Uterus (tissue), 3 donors: ENCODE measurements at regions not wholly inside any gene's neighbourhood (a gene's known extent, or its start where the extent isn't known, plus 50 kb on each side); places are given as distances from the start of the nearest gene placed in this dataset.
A peak's percentile ranks its signal among the peaks of the same experiment; 100 is the strongest.

ENCODE experiments used
- DNase-seq, 2 donors: peaks; one replicate each; pipeline ENCODE4 v3.0.0-alpha.2; 2019 to 2020
- H3K27ac ChIP-seq, 2 donors: fragments of 200-600 bp; sonication (generic); 1 replicate in 1 of 2; 2 replicates in 1 of 2; pipeline ENCODE4 v1.5.1; 2016 to 2018
- H3K27me3 ChIP-seq, 2 donors: fragments of 200-600 bp; sonication (generic); one replicate each; pipeline ENCODE4 v1.5.1; 2018 to 2019; ENCODE audit warnings: control low read depth in 1 of 2
- H3K36me3 ChIP-seq, 2 donors: fragments of 200-600 bp; sonication (generic); one replicate each; pipeline ENCODE4 v1.5.1; 2019; ENCODE audit warnings: control low read depth in 1 of 2
- H3K4me1 ChIP-seq, 2 donors: fragments of 200-600 bp; sonication (generic); one replicate each; pipeline ENCODE4 v1.5.1; 2018 to 2019; ENCODE audit warnings: control low read depth in 1 of 2
- H3K4me3 ChIP-seq, 2 donors: fragments of 200-600 bp; sonication (generic); 1 replicate in 1 of 2; 2 replicates in 1 of 2; pipeline ENCODE4 v1.5.1; 2018 to 2019; ENCODE audit warnings: mild to moderate bottlenecking in 1 of 2
- H3K9me3 ChIP-seq, 2 donors: fragments of 200-600 bp; sonication (generic); one replicate each; pipeline ENCODE4 v1.5.1; 2019; ENCODE audit warnings: control low read depth in 1 of 2
- CTCF ChIP-seq, 4 experiments: fragments of 200-600 bp in 2 of 4; fragments of 450-650 bp in 2 of 4; sonication (generic) in 2 of 4; IDR thresholded peaks; one replicate each; pipeline ENCODE4 v1.5.1; 2016 to 2019; ENCODE audit warnings: antibody characterized with exemption in 4 of 4, mild to moderate bottlenecking in 2 of 4, moderate library complexity in 1 of 4
- POLR2A ChIP-seq, 2 donors: fragments of 450-650 bp; IDR thresholded peaks; one replicate each; pipeline ENCODE4 v1.6.1; 2016; ENCODE audit warnings: antibody characterized with exemption in 2 of 2, mild to moderate bottlenecking in 1 of 2, moderate library complexity in 1 of 2
- intact Hi-C: fragments of 100-400 bp; cut with DNase I; formaldehyde crosslinking; loops from one replicate; pipeline ENCODE4 v1.15.1; 2023; ENCODE audit warnings: low total_unique reads
- donor health status: DM: yes; HTN: yes; CAD: no.

- H3K36me3 ChIP-seq = no peaks in the 10 kb centered on the region
- no peaks in the 10 kb centered on the region for H3K27me3 ChIP-seq
- no peaks in the 10 kb centered on the region for H3K4me1 ChIP-seq
- peak; percentile 22 to 46 for DNase-seq
- TF ChIP-seq CTCF (IDR thresholded peaks at IDR 0.05) (no peak), POLR2A (IDR thresholded peaks at IDR 0.05) (no peak)
- H3K9me3 ChIP-seq = no peaks in the 10 kb centered on the region
- H3K27ac ChIP-seq = peak overlapping the region in 1 of 2 donors; percentile 37
- H3K4me3 ChIP-seq = no peak overlapping the region
- intact Hi-C loops = no loop called here
These were observed 100.4 kb upstream of the FAM9B start for GRCh38 chrX:9134366-9134765.

- intact Hi-C loops = no loop called here
- Histone ChIP-seq H3K4me3 (no peak overlapping the region), H3K9me3 (no peaks in the 10 kb centered on the region), H3K27ac (no peak overlapping the region), H3K4me1 (no peaks in the 10 kb centered on the region), H3K36me3 (no peaks in the 10 kb centered on the region), H3K27me3 (no peaks in the 10 kb centered on the region)
- TF ChIP-seq POLR2A (IDR thresholded peaks at IDR 0.05) (no peak), CTCF (IDR thresholded peaks at IDR 0.05) (no peak)
- no peak for DNase-seq
These were observed 102.1 kb upstream of the FAM9B start for GRCh38 chrX:9135901-9136510.

- Histone ChIP-seq H3K27ac (no peak overlapping the region), H3K4me1 (no peaks in the 10 kb centered on the region), H3K36me3 (no peaks in the 10 kb centered on the region), H3K9me3 (no peaks in the 10 kb centered on the region), H3K4me3 (no peak overlapping the region), H3K27me3 (no peaks in the 10 kb centered on the region)
- no peak for TF ChIP-seq POLR2A (IDR thresholded peaks at IDR 0.05)
- TF ChIP-seq CTCF (IDR thresholded peaks at IDR 0.05) = no peak
- intact Hi-C loops = no loop called here
- DNase-seq = no peak
These were observed 103.2 kb upstream of the FAM9B start for GRCh38 chrX:9137152-9137551.

GRCh38 chrX:9141496-9141895 is 107.6 kb upstream of the FAM9B start:
- no peak for TF ChIP-seq CTCF (IDR thresholded peaks at IDR 0.05)
- no peaks in the 10 kb centered on the region for H3K9me3 ChIP-seq
- H3K27me3 ChIP-seq = no peaks in the 10 kb centered on the region
- DNase-seq = no peak
- H3K27ac ChIP-seq = peak overlapping the region; percentile 33 to 39
- intact Hi-C loops = no loop called here
- H3K36me3 ChIP-seq = no peaks in the 10 kb centered on the region
- H3K4me1 ChIP-seq = no peaks in the 10 kb centered on the region
- no peak overlapping the region for H3K4me3 ChIP-seq

- peaks cover 4 to 5% of the 10 kb centered on the region in 2 donors for H3K4me1 ChIP-seq
- intact Hi-C loops = no loop called here
- H3K27ac ChIP-seq = no peak overlapping the region
- no peaks in the 10 kb centered on the region for H3K36me3 ChIP-seq
- H3K9me3 ChIP-seq = no peaks in the 10 kb centered on the region
- TF ChIP-seq CTCF (IDR thresholded peaks at IDR 0.05) (no peak), POLR2A (IDR thresholded peaks at IDR 0.05) (no peak)
- H3K4me3 ChIP-seq = no peak overlapping the region
- DNase-seq = no peak
- no peaks in the 10 kb centered on the region for H3K27me3 ChIP-seq
These were observed 110.8 kb upstream of the FAM9B start for GRCh38 chrX:9144701-9145241.
